HG03175 (cell line): ENCODE measurements at regions not wholly inside any gene's neighbourhood (a gene's known extent, or its start where the extent isn't known, plus 50 kb on each side); places are given as distances from the start of the nearest gene placed in this dataset.
A peak's percentile ranks its signal among the peaks of the same experiment; 100 is the strongest.

ENCODE experiments used
- ATAC-seq: cut with Tn5 transposase; IDR thresholded peaks from one replicate; pipeline ENCODE4 v1.9.1; 2021; ENCODE audit warnings: mild to moderate bottlenecking, moderate library complexity; ENCODE audit not compliant: unreplicated experiment

DNA sequence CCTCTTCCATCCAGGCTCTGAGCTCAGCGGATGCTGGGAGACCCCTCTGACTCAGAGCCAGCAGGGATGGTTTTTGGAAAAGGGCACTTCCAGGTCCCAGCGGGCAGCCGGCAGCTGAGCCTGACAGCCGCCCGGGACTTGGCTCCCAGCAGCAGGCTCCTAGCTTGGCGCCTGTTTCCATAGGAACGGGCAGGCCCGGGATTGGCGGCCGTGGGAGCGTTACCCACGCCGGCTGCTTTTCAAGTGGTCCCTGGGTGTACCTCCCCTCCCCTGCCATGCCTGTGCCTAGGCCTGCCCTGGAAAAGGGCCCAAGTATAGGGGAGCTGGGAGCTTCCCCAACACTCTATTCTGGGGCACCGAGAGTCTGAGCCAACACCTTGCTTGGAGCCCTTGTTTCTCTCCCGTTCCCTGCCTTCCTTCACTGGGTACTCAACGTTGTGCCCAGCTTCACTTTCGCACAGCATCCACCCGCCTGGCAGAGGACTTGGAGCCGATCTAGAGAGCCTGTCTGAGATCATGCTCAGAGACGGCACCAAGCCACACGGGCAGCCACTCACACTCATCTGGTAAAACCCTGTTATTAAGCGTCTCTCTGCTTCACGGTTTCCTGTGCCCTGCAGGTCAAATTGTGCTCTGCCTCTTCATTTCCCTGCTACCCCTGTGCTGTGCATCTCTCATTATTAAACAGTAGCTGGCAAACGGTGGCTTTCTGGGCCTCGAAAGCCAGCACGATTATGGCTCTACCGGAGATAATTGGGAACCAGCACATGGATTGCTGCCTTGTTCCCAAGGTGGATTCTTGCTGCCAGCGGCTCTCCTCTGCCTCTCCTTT lies 521.5 kb downstream of the BCOR start:
- ATAC-seq, result no peak

DNA sequence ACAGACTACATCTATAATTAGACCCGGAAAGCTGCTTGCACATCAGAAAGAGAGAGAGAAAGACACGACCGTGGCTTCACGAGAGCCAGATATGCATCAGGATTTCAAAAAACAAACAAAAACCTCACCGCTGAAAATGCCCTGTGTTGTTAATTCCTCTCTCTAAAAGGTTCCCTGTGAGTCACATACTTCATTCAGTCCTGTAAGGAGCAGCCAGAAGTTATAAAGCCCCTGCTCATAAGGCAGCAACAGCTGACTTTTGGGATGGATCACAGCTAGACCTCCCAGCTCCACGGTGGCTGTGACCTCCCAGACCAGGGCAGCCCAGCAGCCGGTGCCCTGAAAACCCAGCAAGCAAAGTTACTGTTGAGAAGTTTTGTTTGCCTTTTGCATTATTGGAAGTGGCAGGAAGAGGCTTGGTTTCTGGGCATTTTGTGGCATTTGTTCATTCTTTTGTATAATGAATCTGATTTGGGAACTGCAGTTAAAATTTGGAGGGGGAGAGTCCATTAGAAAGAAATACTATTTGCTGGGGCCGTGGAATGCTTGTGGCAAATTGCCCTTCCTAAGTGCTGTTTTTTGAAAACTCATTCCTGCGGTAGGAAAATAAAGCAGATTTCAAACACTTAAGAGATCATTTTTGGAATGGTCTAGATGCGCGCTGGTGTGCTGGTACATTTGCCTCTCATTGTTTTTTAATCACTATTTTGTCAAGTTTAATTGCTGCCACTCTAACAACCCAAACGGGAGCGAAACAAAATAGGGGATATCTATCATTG lies 520.4 kb downstream of the BCOR start:
- ATAC-seq, result no peak

DNA sequence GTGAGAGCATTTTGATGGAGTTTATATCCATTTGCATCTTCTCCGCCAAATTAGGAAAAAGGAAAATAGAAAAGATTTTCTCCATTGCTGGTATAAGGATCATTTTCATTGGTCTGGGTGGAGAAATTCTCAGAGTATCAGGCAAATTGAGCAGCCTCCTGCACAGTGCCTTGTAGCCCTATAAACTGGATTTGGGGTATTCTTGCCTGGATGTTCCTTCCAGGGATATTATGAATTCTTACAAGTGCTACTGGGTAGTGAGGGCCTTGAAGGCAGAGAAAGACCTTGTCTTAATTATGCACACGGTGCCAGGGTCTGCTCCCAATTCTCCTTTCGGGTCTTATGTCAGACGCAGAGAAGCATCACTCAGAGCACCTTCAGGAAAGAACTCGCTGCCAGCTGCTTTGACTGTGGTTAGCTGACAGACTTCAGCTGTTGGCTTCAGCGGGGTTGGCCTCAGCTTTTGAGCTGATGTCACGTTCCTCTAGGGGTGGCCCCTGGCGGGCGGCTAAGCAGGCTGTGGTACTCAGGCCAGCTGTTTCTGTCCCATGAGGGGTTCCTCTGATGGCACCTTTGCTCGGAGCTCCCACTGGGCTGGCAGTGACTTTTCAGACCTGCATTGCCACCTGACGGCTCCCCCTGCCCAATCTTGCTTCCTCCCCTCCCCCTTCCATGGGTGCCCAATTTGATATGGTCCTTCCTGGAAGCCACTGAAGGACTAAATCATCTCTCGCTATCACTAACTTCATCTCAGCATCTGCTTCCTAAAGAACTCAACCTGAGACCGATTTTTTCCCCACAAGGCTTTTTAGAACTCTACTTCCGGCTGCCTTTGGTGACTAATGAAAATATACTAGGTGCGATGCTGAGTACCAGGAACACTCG lies 519.5 kb downstream of the BCOR start:
- peak; percentile 93 for ATAC-seq

DNA sequence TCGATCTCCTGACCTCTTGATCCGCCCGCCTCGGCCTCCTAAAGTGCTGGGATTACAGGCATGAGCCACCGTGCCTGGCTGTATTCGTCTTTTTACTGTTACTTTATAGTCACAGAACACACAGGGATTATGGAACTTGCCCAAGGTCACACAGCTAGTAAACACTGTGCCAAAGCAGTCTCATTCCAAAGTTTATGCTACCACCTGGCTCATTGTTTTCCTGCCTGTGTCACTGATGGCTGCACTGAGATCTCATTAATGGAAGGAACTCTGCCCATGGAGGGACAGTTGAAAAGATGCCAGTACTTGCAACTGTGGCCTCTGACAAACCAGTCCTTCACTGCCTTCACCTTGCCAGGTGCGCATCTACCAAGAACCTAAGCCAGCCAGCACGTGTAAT lies 517.7 kb downstream of the BCOR start:
- ATAC-seq, result no peak

DNA sequence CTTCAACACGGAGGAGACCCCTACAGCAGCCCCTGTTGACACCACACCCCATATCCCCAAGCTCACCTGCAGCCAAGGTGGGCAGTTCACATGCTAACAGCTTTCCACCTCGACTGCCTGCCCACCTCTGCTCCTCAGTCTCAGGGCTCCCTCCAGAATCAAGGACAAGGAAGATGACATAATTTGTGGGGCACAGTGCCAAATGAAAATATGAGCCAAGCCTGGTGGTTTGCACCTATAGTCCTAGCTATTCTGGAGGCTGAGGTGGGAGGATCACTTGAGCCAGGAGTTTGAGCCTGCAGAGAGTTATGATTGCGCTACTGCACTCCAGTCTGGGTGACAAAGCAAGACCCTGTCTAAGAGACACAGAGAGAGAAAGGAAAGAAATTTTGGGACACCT lies 516.3 kb downstream of the BCOR start:
- ATAC-seq, result no peak

DNA sequence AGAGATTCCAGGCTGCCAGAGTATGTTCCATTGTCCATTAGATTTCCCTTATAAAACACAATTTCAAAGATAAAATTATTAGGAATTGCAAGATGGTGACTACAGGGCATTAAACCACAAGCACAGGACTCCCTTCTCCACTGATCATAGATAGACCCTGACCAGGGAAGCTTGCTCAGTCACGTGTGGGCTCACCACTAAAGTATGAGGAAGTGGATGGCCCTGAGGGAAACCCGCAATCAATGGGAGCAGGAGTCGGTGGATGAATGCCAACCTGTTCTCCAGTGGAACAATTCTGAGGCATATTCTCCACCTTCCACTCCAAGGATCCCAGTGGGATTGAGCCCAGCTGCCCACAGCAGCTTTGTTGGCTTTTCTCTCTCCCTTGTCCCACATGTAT lies 515.7 kb downstream of the BCOR start:
- ATAC-seq, result no peak

DNA sequence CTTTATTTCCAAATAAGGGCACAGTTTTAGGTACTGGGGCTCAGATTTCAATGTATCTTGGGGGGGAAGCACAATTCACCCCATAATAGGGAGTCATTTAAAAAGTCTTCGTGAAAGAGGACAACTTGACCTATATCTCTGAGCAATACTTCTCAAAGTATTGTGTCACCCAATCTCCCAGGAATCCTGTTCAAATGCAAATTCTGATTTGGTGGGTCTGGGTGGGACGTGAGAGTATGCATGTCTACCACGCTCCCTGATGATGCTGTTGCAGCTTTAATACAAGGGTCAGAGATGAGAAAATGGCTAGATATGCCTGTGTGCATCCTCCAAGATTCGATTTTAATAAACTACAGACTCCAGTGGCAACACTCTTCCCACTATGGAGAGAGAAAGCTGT lies 514.8 kb downstream of the BCOR start:
- ATAC-seq, result no peak

DNA sequence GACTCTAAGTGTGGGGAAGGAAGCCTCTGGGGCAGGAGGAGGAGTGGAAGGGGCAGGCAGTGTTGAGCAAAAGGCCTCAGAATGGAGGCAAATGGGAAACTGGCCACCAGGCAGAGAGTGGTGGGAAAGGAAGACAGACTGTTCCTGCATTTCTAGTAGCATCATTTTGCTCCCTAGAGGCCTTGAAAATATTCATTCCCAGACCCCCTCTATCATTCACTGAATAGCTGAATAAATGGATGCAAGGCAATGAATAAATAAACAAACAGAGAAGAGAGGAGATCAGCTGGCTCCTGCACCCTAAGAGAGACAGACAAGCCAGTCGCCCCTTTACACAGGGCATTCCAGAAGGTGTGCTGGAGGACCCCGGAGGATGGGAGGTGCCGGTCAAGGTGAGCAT lies 511.9 kb downstream of the BCOR start:
- no peak for ATAC-seq

DNA sequence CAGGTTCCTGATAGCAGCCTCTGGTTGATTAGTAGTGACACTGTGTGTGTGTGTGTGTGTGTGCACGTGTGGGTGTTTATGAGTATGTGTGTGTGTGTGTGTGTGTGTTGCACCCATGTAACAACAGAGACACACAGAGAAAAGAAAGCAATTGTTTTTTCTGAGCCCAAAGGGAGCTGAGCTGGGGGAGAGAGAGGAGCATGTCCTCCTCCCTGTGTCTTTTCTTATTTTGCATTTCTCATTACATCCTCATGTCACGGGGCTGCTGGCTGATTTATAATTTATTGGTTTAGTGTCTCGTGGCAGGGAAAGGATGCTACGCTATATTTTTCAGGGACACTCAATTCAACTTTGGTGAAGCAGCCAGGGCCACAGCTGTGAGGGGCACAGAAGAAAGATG lies 511.4 kb downstream of the BCOR start:
- no peak for ATAC-seq

DNA sequence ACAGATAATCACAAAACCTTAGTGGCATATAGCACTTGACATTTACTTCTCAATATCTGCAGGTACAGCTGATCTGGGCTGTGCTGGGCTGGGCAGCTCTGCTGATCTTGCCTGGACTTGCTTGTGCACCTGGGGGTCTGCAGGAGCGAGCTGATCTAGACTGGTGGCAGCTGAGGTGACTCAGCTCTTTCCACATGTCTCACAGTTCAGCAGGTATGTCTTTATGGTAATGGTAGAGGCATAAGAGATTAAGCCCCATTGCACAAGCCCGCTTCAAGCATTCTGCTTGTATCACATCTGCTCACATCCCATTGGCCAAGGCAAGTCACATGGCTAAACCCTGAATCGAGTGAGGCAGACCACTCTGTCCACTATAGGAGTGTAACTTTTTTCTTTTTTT lies 506.7 kb downstream of the BCOR start:
- ATAC-seq, result no peak

DNA sequence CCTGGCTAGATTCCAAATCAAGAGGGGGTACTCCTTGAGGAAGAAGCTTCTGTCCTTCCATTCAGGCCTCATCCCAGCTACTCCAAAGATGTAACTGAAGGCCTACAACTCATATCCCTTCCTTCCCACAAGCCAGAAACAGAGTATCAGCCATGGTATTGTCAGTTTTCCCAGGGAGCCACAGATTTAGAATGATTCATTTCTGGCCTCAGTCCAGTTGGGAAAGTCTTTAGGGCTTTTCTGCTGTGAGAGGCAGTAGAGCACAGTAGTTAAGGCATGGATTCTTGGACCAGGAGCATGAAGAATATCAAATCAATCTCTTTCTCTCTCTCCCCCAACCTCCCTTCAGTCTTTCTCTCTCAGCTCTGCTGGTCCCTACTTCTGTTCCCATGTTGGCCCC lies 505.0 kb downstream of the BCOR start:
- ATAC-seq, result no peak

DNA sequence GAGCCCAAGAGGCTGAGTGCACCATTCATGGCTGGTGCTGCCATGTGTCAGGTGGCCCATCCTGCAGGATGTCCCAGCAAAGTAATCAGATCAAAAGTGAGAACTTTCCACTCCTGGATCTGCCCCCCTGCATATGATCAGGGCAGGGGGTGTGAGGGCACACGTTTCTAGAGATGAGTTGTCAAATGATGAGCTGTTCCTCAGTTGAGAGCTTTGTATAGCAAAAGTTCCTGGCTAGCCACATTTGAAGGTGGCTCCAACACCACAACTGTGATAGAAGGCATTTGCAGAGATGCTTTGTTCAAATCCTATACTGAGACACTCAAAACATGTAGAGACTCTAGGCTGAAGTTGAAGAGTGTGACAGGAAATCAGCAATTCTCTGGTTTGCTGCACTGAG lies 501.8 kb downstream of the BCOR start:
- no peak for ATAC-seq

DNA sequence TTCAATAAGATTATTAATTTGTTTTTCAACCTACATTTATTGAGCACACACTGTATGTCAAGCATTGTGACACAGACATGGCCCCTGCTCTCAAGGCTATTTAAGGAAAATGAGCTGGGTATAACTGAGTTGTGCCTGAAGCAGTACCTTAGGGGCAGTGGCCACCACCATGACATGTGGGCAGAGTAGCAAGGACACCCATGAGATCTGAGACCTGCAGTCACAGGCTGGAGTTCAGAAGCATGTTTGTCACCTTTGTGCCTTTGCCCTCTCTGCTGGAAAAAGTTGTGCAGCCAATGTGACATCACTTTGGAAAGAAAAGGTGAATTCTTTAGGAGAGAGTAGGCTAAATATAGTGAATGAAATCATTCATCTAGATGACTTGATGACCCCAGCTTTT lies 501.3 kb downstream of the BCOR start:
- no peak for ATAC-seq

DNA sequence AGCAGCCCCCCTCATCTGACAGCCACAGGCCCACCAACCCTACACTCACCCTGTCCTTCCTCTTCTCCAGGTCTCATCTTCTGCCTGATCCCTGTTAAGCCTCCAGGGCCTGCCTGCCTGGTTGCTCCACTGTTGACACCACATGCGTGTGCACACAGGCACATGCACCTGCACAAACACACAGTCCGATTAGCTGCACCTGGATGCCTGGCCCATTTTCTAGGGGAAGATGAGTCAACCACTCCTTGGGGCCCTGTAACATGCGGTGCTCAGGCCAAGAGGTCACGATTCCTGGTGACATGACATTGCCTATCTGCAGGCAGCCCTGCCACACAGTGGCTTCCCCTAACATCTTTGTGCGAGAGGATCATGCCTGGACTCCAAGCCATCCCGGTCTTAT lies 498.4 kb downstream of the BCOR start:
- no peak for ATAC-seq

DNA sequence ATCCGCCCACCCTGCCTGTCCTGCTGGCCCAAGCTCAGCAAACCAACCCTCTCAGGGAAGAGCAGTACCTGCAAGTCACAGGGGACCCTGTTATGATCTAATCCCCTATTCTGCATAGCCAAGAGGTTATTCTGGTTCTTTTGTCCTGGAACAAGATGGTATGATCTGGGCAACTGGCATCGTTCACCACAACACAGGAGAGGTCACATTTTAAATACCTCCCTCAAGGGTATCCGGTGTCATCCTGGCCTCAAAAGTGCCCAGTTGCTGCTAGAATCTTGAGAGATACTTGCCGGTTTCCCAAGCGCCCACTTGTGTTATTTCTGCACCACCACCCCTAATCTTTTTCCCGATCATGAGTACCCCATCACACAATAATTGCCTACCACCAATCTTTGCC lies 497.5 kb downstream of the BCOR start:
- no peak for ATAC-seq

DNA sequence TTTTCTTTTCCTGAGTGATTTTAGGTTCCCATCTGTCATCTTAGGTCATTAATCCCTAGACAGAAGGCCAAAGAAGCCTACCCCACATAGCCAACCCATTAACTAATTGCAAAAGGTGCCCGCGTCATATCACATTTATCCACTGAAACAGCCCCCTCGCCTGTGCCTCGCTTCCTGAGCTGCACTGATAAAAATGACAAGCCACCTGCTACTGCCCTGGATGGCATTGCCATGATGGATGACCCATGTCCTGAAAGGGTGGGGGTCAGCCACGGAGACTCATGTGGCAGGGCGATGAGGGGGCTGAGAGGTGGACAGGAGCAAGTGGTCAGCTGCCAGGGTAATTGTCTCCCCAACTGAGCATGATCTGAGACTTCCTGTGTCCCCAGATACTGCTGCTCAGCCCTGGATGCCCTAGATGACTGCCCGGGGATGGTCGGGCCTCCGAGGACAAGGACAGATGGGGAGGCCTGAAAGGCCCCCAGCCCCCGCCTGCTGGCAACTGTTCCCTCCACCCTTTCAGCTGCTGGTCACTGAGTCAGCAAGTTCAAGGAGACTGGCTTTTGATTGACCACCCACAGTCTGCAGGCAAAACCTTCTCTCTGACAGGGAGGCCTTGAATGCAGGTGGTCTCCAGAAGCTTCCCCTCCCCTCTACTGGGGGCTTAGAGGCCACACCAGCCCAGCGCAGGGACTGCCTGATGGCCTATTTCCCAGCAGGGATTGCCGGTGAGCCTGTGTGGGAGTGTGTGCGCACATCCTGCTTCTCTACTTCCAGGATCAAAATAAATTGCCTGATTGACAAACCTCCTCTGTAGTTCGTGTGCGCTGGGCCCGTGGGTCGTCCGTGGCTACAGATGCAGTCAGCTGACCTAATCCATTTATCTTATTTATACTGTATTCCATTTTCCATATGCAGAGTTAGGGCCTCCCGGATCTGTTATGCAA lies 496.3 kb downstream of the BCOR start:
- ATAC-seq, result no peak

DNA sequence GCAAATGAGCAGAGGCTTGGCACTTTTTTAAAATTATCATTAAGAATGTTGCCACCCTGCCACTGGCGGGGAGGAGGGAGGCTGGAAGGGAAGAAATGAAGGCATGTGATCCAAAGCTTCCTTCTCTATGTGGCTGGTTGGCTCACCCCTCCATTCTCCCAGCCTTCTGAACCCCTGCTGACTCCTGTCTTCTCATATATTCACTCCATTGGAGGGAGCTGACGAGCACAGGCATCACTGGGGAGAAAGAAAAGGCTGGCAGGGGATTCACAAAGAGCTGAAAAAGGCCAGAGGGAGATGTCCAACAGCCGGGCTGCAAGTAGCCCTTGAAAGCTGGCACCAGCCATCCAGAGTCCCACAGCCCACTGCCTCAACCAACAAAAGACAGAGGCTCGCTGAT lies 495.6 kb downstream of the BCOR start:
- no peak for ATAC-seq

DNA sequence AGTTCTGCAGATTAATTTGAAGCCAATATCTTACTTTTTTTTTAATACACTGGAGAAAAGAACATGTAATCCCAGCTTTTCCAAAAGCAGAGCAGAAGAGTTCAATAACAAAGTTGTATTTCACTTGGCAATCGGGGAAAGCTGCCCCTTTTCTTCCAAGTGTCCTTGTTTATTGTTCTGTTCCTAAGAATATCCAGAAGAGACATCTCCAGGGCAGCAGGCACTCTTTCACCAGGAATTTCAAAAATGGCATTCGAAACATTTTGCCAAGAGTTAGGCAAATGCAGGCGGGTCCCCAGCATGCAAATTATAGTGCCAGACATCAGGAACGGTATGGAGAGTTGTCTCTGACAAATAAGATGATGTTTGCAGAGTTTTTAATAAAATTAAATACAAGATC lies 494.5 kb downstream of the BCOR start:
- ATAC-seq, result no peak

DNA sequence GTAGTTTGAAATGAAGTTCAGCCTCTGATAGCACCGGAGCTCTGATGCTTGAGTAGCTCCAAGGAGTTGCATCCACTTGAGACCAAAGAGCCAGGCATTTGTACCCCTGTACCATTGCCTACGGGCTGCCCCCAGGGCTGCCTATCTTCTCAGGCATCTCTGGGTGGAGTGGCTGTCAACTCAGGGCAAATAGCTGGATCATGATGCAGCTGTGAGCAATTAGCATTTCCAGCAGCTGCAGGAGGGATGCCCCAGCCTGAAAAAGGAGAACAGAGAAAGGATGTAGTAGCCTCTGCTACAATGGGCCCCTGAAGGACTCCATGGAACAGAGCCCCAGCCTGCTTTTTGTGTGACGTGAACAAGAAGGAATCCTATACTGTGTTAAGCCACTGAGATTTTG lies 492.6 kb downstream of the BCOR start:
- no peak for ATAC-seq

DNA sequence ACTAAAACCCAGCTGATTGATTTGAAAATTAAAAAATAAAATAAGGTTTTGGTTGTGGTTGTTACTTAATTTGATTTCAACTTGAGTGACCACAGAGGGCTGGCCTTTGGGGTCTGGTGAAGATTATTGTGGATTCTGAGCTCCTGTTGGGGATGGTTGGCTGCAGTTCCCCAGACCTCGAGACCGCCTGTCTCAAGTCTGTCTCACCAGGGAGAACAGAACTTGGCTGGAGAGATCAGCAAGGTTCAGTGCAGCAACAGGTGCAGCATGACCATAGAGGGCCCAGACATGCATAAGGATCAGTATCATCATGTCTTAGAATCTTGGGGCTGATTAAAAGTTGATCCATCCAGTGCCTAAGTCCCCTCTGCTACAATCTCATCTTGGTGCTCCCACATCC lies 491.9 kb downstream of the BCOR start:
- ATAC-seq, result no peak
